DMS153 treated with DMSO at 0.1 percent for 48 hours (cell line): ENCODE measurements at regions not wholly inside any gene's neighbourhood (a gene's known extent, or its start where the extent isn't known, plus 50 kb on each side); places are given as distances from the start of the nearest gene placed in this dataset.
"Not testable (repeated sequence)": the region's sequence is repeated elsewhere in the genome, so short reads cannot be mapped to it uniquely, and the experiment has no call there.

Experiments used
- DNase-seq: peaks from one replicate; lab custom pipeline; 2025; ENCODE audit not compliant: unreplicated experiment; lab: John Stamatoyannopoulos, UW

DNA sequence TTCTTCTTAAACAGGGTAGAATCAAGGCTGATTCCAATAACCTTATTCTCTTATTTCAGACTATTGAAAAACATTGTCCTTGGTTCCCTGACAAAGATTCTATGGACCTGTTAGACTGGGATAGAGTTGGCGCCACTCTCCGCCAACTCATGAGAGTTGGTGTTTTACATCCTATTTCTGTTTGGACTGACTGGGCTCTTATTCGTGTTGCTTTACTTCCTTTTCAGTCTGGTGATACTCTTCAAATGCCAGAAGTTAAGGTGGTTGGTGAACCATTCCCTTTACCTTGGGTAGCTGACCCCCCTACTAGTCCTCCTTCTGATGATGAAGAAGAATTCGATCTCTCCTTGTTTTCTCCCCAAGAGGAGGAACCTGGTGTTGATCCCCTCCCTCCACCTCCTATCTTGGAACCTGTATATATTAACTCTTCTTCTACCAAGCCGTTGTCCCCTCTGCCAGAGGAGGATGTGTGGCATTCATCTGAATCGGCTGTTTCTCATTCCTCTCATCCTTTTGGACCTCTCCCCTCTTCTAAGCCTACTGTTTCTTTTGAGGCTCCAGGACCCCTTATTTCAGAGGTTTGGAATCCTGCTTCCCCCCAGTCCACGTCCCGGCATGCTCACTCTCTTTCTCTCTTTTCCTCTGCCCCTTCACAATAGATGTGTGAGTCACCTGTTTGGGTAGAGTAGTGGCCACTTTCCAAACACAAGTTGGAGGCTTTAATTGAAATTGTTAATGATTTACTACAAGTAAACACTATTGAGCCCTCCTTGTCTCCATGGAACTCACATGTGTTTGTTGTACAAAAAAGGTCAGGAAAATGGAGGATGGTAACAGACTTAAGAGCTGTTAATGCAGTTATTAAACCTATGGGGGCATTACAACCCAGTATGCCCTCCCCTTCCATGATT is 585.7 kb downstream of the NSUN3 start:
- DNase-seq, result not testable (repeated sequence)

DNA sequence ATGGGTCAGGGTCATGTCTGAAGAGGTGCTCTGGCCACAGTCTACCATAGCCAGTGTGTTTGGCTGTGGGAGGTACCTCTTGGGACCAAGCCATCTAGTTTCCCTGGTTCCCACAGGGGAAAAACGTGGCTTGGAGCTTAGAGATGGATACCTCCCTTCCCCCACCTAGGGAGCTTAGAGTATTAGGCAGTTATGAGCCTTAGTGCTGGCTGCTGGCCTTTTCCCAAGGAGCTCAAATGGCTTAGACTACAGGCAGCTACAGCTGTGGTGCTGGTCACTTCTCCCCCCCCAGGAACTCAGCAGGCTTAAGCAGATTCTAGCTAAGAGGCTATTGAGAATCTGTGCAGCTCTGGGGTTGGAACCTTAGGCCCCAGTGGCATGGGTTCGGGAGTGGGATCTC is 591.2 kb downstream of the NSUN3 start:
- DNase-seq, result no peak

DNA sequence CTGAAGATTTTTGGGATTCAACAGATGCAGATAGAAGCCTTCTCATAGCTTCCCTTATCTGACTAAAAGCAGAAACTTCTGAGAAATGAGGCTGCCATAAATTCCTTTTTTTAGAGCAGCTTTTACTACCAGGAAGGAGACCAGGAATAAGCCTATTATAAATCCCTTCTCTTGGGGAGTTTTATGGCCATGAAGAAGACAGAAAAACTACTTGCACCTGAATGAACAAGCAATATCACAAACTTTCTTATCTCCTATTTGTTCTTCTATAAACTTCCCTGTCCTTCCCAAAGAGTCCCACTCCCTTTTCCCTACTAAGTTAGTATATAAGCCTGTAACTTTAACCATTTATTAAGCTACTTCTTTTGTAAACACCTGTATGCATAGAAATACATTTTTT is 603.1 kb downstream of the NSUN3 start:
- DNase-seq, result no peak

DNA sequence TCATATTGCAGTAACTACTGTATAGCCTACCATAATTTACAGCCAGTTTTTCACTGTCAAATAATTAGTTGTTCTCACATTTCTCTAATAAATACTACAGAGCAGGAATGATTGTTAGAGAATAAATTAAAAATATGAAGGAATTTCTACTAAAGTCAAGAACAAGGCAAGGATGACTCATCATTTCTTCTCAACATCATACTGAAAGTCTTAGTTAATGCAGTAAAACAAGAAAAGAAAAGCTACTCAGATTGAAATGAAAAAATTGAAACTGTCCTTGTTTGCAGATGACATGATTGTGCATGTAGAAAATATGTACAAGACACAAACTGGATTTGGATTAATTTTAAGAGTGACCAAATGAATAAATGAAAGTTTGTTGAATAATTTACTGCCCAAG is 608.2 kb downstream of the NSUN3 start:
- no peak for DNase-seq

DNA sequence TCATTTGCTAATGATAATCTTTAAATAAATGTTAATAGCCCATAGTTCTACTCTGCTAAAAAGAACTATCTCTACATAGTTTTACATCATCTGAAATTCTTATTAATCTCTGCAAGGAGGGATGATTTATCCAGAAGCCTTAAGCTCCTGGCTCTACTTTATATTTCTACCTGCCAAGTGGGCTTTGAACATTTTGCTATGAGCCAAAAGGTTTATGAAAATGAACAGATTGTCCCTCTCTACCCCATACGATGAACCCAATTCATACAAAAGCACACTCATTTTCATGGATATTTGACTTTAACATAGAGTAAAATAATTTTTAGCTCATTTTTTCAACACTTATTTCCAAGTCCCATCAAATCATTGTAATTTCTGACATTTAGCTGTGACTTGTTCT is 611.0 kb downstream of the NSUN3 start:
- no peak for DNase-seq

DNA sequence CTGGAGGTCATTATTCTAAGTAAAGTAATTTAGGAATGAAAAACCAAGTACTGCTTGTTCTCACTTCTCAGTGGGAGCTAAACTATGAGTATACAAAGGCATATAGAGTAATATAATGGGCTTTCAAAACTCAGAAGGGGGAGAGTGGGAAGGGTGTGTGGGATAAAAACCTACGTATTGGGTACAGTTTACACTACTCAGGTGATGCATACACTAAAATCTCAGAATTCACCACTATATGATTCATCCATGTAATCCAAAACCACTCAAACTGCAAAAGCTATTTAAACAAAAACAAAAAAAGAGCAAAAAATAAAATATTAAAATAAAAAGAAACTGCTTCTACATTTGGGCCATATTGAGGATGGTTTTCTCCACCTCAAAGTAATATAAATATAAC is 623.3 kb downstream of the NSUN3 start:
- no peak for DNase-seq

DNA sequence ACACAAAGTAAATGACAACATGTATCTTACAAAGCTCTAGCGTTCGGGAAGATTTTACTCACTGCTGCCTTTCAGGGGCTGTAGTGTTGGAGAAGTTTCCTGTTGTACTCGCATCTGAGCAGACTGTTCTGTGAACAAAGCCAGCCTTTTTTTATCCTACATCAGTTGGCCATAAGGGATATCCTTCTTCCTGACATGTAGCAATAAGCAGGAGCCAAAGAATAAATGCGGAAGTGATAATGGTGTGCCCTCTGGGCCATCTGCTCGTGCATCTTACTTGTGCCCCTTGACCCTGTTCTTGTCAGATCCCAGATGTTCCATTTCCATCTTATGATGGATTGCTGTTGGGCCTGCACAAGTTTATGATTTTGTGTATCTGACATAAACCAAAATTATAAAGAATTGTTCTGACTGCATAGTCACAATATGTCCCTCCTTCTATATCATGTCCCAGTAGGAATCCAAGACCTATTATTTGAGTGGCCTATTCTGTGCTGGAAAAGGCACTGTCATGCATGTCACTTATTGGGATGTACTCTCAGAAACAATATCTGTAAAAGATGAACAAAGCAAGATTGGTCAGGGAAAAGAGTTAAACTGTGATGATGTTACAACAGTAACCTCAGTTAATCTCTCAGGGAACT is 631.3 kb downstream of the NSUN3 start:
- no peak for DNase-seq

DNA sequence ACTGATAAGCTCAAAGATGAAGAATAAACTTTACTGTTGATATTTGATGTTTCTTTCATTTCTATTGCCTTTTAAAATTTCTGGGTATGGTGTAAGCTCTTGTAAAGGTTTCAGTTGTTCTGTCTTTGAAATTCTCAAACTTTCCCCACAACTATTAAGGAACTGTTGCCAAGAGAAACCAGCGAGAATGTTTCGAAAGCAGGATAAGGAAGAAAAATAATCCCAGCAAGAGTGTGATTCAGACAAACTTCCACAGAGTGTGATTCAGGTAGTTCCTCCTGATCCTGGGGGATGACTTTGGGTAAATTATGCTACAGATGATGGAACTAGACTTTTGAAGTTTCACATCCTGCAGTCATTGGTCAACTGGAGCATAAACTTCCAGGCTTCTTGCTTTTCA is 632.0 kb downstream of the NSUN3 start:
- no peak for DNase-seq

DNA sequence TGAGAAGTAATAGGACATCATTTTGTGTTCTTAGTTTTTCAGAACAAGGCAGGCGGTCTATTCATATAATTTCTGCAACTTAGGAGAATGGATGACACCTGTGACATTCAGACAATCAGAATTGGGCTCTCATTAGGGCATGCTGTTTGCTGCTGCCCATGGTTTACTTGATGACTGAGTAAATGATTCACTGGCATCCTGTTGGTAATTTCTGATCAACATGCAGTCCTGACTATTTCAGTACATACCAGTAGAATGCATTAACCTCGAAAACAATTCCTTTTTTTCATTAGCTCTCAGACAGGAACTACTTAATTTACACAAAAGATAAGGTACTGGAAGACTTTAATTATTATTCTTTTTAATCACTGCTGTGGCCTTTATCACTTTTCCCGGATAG is 641.6 kb downstream of the NSUN3 start:
- DNase-seq, result no peak

DNA sequence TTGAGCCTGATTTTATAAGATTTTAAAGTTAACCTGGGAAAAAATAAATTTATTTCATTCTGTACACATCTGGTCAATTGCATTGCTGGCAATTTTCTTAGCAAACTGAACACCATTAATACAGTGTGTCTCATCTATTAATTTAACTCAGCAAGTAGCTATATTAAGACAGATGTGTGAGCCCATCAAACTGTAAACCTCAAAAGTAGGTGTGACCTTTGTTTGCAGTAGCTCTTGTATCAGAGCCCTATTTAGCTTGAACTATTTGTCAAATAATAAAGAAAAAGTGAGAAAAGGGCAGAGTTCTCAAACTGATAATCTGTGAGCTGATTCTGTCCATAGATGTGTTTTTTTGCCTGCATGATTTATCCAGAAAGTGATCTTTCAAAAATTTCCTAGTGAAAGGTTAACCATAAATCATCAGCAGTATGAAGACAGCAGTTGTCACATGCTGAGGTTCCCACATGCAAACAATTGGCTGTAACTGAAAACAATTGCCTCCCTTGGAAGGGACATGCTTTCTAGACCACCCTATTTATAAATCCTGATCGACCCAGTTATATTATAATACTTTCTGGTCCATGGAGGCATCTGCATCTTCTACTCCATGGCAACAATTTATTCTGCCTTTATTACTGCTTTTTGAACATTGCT is 646.5 kb downstream of the NSUN3 start:
- no peak for DNase-seq

DNA sequence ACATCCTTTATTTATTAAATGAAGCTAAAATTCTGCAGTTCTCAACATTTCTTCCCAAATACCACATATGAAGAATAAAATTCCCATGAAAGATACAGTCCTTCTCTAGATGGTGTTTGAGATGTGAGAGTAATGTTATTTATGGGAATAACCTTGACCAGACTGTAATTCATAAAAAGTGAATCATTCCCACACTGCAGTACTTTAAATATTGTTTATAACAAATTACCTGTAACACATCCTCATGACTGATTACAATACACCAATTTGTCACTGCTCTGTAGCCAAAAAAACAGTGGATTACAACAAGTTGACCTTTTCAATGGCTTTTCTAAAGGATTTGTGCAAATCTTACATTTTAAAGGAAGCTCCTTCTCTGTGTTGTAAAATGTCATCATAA is 651.3 kb downstream of the NSUN3 start:
- DNase-seq, result no peak

DNA sequence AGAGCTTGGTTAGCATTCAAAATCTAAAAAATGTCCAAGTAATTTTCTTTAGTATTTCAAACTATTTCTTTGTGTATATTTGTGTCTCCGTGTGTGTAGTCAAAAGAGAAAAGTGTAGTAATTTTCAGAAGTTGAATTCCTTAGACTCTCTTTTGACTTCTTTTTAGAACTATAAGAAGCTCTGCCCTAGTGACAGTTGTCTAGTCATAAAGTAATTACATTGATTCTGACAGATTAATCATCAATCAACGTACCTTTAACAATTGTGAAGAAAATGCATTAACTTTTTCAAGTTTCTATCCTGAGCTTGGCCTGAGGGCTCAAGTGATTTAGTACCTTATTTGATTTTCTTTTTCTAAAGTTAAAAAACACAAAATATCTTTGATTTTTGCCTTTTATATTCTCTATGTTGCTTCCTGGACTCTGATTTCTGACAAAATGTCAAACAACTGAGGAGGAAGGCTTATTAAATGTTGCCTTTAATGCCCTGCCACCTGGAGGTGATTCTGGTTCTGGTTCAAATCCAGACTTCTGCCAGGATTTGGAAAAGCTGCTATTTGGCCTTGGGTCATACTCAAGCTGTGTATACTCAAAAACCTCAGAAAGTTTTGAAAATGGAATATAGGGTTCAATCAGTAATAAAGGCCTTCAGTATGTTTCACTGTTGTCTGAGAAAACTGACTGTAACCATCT is 653.6 kb downstream of the NSUN3 start:
- DNase-seq, result no peak

DNA sequence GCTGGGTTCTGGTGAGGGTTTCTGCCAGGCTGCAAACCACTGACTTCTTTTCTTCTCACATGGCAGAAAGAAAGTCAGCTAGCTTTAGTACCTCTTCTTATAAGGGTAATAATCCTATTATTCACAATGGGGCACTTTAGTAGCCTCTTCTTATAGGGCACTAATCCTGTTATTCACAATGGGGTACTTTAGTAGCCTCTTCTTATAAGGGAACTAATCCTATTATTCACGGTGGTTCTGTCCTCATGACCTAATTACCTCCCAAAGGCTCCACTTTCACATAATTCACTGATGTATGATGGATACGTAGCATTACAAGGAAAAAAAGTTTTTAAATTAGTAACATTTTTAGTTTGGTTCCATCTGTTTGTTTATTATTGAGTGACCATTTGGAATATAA is 671.3 kb downstream of the NSUN3 start:
- DNase-seq, result no peak

DNA sequence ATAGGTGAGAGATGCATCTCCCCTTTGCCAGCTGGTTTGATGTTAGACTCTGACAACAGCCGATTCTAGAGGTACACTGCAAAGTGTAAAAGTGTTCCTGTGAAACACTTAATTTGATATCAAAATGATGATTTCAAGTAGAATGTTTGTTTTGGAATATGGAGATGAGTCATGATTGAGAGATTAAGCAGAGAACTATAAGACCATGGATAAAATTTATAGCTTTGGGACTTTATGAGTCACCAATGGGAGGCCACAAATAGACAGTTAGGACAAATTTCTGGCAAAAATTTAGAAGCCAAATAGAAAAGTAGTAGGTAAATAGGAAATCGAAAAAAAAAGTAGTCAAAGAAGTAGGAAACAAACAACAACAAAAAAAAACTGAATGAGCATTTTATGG is 672.5 kb downstream of the NSUN3 start:
- no peak for DNase-seq

DNA sequence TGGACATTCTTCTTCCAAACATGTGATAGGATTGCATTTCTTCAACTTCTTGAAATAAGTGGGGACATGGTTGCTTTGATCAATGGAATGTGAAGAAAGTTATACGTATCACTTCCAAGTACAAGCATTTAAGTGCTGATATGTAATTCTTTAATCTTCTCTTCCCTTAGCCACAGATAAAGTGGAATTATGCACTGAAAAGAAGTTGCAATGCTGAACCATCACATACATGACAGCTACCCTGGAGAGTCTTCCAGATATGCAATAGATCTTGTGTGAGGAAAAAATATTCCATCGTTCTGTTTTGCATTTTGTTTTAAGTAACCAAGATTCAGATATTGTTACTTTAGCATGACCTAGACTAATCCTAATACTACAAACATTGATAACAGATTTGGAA is 674.3 kb downstream of the NSUN3 start:
- no peak for DNase-seq

DNA sequence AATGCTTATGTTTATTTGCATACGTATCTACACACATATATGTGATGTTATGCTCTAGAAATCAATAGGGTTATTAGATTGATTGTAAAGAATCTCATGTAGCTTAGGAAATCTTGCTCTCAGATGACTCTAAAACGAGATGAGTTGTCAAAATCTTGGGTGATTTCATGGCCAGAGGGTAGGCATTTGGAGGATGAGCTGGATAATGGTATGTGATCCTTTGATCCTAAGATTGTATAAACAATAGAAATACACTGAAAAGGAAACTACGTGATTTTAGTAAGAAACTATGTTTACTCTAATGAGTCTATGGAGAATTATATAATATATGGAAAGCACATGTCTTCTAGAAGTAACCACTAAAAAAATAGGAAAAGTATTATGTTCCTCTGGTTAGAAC is 676.6 kb downstream of the NSUN3 start:
- no peak for DNase-seq

DNA sequence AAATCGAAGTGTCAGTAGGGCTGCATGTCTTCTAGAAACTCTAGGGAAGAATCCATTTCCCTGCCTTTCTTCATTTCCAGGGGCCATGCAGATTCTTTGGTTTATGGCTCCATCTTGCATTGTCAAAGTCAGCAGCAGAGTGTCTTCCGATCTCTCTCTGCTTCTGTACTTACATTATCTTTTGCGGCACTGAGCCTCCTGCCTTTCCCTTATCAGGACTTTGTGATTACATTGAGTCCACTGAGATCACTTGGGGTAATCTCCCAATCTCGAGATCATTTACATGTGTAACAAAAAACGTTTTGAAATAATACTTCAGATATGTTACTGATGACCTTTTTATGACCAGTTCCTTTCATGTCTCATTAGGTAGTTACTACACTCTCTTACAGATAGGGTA is 695.9 kb downstream of the NSUN3 start:
- DNase-seq, result no peak

DNA sequence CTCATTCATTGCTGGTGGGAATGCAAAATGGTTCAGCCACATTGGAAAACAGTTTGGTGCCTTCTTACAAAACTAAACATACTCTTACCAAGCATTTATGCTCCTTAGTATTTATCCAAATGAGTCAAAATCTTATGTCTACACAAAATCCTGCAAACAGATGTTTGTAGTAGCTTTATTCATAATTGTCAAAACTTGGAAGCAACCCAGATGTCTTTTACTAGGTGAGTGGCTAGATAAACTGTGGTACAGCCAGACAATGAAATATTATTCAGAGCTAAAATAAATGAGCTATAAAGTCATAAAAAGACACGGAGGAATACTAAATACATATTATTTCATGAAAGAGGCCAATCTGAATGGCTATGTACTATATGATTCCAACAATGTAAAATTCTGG is 709.5 kb downstream of the NSUN3 start:
- DNase-seq, result no peak

DNA sequence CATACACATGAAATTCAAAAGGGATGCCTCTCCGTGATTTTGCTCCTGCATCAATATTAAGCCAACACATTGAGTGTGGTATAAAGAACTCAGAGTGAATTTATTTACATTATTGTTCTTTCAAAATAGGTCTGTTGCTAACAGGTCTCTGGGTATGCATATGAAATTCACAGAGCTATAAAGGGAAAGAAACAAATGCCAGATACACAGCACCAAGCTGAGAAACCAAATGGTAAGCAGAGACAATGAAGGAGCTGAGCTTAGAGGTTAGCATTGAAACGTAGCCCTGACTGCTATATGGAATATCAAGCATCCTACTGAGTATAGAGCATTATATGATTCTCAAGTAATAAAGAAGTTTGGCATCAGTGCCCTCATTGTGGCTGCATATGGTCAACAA is 712.9 kb downstream of the NSUN3 start:
- DNase-seq, result no peak

DNA sequence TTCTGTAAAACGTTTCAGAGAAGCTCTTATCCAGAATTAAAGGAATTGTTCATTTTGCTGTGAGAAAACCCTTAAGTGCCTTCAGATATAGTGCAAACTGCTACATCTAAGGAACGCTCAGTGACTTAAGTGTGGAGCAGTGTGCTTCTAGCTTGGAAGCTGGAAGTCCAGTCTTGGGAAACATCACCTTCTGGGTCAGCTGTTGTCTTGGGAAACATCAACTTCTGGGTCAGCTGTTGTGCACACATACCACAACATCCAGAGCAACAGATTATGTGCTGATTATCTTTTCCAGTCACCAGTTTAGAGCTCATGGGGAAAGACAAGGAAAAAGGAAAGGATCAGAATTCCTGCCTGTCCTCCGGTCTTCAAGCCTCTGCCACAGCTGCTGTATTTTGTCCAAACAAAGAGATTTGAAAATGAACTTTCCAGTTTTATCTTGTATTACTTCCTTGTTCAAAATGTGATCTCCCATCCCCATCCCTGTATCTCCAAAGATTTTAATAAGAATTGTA is 713.6 kb downstream of the NSUN3 start:
- DNase-seq, result no peak

DNA sequence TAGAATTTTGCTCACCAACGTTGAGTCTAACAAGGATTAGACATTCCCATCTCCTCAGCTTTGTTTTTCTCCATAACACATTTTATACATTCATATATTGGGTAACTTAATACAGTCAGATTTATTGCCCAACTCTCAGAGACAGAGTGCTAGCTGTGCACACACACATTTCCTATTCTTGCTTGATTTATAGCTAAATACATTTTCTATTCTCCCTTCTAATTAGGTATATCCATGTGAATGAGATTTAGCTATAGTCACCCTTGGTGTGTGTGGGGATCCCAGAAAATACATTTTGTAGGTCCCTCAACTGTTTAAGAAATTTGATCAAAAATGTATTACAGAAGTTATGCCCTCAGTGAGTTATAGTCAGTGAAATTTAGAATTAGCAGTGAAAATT is 715.4 kb downstream of the NSUN3 start:
- DNase-seq, result no peak
